Mammary epithelial cell (primary cell): ENCODE measurements at regions not wholly inside any gene's neighbourhood (a gene's known extent, or its start where the extent isn't known, plus 50 kb on each side); places are given as distances from the start of the nearest gene placed in this dataset.

Source experiments
- EZH2 ChIP-seq: IDR thresholded peaks from 2 replicates; pipeline ENCODE4 v1.6.1; 2012; ENCODE audit warnings: low read length, inconsistent platforms, borderline replicate concordance
- TF ChIP-seq, protein P1 (sequence below), 2 donors: IDR thresholded peaks in 1 of 2; conservative IDR thresholded peaks in 1 of 2; 2 replicates each; pipeline ENCODE4 v1.5.1; 2011 to 2012; ENCODE audit warnings: inconsistent platforms in 2 of 2, low read length in 2 of 2, mild to moderate bottlenecking in 2 of 2, control low read depth in 1 of 2, low read depth in 1 of 2; ENCODE audit not compliant: insufficient read depth in 1 of 2; ENCODE audit errors: extremely low read depth in 1 of 2

- TF ChIP-seq, protein P1, sequence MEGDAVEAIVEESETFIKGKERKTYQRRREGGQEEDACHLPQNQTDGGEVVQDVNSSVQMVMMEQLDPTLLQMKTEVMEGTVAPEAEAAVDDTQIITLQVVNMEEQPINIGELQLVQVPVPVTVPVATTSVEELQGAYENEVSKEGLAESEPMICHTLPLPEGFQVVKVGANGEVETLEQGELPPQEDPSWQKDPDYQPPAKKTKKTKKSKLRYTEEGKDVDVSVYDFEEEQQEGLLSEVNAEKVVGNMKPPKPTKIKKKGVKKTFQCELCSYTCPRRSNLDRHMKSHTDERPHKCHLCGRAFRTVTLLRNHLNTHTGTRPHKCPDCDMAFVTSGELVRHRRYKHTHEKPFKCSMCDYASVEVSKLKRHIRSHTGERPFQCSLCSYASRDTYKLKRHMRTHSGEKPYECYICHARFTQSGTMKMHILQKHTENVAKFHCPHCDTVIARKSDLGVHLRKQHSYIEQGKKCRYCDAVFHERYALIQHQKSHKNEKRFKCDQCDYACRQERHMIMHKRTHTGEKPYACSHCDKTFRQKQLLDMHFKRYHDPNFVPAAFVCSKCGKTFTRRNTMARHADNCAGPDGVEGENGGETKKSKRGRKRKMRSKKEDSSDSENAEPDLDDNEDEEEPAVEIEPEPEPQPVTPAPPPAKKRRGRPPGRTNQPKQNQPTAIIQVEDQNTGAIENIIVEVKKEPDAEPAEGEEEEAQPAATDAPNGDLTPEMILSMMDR (conservative IDR thresholded peaks at IDR 0.05 in 1 of 2, IDR thresholded peaks at IDR 0.05 in 1 of 2; ENCODE audit: extremely low read depth in 1 of 2, insufficient read depth in 1 of 2, low read depth in 1 of 2, low read length in 2 of 2) = no peak
- TF ChIP-seq EZH2 = no peak
These were observed 99.8 kb downstream of the CDC42EP3 start for GRCh38 chr2:37571587-37572136.
